Type B pancreatic cell (in vitro differentiated cells): ENCODE measurements at regions not wholly inside any gene's neighbourhood (a gene's known extent, or its start where the extent isn't known, plus 50 kb on each side); places are given as distances from the start of the nearest gene placed in this dataset.

Experiments used
- DNase-seq: peaks from one replicate; pipeline ENCODE4 v3.0.0; 2021; ENCODE audit warnings: mixed read lengths; ENCODE audit not compliant: unreplicated experiment; ENCODE audit errors: extremely low spot score
- H3K27ac Mint-ChIP-seq: 2 replicates; pipeline ENCODE4 v1.8.0; 2021; ENCODE audit warnings: mild to moderate bottlenecking, mixed read lengths
- H3K27me3 Mint-ChIP-seq: 2 replicates; pipeline ENCODE4 v1.8.0; 2021; ENCODE audit warnings: mixed read lengths
- H3K36me3 Mint-ChIP-seq: 2 replicates; pipeline ENCODE4 v1.8.0; 2021; ENCODE audit warnings: mixed read lengths
- H3K4me1 Mint-ChIP-seq: one replicate; pipeline ENCODE4 v1.8.0; 2021; ENCODE audit warnings: mixed read lengths; ENCODE audit not compliant: unreplicated experiment
- H3K4me3 Mint-ChIP-seq: 2 replicates; pipeline ENCODE4 v1.8.0; 2021; ENCODE audit warnings: mild to moderate bottlenecking, mixed read lengths
- H3K9me3 Mint-ChIP-seq: 2 replicates; pipeline ENCODE4 v1.8.0; 2021; ENCODE audit warnings: mixed read lengths
- CTCF ChIP-seq: fragments of 200-600 bp; sonication (generic); conservative IDR thresholded peaks from 2 replicates; pipeline ENCODE4 v1.5.0; 2021; ENCODE audit warnings: antibody characterized with exemption, mild to moderate bottlenecking

- Mint-ChIP-seq H3K27ac (no peak overlapping the region), H3K4me1 (no peaks in the 10 kb centered on the region), H3K9me3 (no peaks in the 10 kb centered on the region), H3K4me3 (no peak overlapping the region), H3K36me3 (no peaks in the 10 kb centered on the region), H3K27me3 (peaks cover 3% of the 10 kb centered on the region)
- TF ChIP-seq CTCF = no peak
- DNase-seq = no peak
Observed at GRCh38 chr1:90572446-90572845, 144.7 kb downstream of the BARHL2 start.

GRCh38 chr1:90568436-90568835, 148.7 kb downstream of the BARHL2 start:
- TF ChIP-seq CTCF = no peak
- no peak overlapping the region for H3K27ac Mint-ChIP-seq

GRCh38 chr1:90564164-90564563, 152.9 kb downstream of the BARHL2 start:
- Mint-ChIP-seq H3K36me3 (no peaks in the 10 kb centered on the region), H3K9me3 (no peaks in the 10 kb centered on the region), H3K4me1 (no peaks in the 10 kb centered on the region), H3K4me3 (no peak overlapping the region), H3K27me3 (peaks cover 14% of the 10 kb centered on the region), H3K27ac (no peak overlapping the region)
- no peak for TF ChIP-seq CTCF
- DNase-seq = no peak

More at GRCh38 chr1:90568436-90568835, 148.7 kb downstream of the BARHL2 start:
- Mint-ChIP-seq H3K9me3 (no peaks in the 10 kb centered on the region), H3K4me3 (no peak overlapping the region), H3K27me3 (peaks cover 3% of the 10 kb centered on the region), H3K4me1 (no peaks in the 10 kb centered on the region), H3K36me3 (no peaks in the 10 kb centered on the region)
- no peak for DNase-seq

GRCh38 chr1:90562892-90563291, 154.2 kb downstream of the BARHL2 start:
- Mint-ChIP-seq H3K36me3 (no peaks in the 10 kb centered on the region), H3K4me3 (no peak overlapping the region), H3K27ac (no peak overlapping the region), H3K27me3 (peaks cover 11% of the 10 kb centered on the region), H3K4me1 (no peaks in the 10 kb centered on the region), H3K9me3 (no peaks in the 10 kb centered on the region)
- DNase-seq = no peak
- no peak for TF ChIP-seq CTCF

GRCh38 chr1:90561911-90562310, 155.2 kb downstream of the BARHL2 start:
- H3K36me3 Mint-ChIP-seq = no peaks in the 10 kb centered on the region
- H3K9me3 Mint-ChIP-seq = no peaks in the 10 kb centered on the region
- H3K27me3 Mint-ChIP-seq = peaks cover 11% of the 10 kb centered on the region
- no peak overlapping the region for H3K4me3 Mint-ChIP-seq
- DNase-seq = no peak
- TF ChIP-seq CTCF = no peak
- no peak overlapping the region for H3K27ac Mint-ChIP-seq
- no peaks in the 10 kb centered on the region for H3K4me1 Mint-ChIP-seq
